ENCODE measurements at regions not wholly inside any gene's neighbourhood (a gene's known extent, or its start where the extent isn't known, plus 50 kb on each side); places are given as distances from the start of the nearest gene placed in this dataset.

DNA sequence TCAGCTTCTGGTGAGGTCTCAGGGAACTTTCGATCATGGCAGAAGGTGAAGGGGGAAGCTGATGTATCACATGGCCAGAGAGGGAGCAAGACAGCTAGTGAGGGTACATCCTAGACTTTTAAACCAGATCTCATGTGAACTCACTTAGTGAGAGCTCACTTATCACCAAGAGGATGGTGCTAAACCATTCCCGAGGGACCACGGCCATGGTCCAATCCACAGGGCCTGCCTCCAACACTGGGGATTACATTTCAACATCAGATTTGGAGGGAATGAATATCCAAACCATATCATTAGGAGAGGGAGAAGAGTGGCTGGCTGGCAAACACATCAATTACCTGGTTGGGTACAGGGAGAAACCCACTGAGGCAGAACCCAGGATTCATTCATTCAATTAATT is 75.7 kb upstream of the HAAO start:
- no peak for DNase-seq (ENCODE audit: low spot score)
- Histone ChIP-seq H3K9me2 (replicated peaks; ENCODE audit: insufficient read depth) (no peaks in the 10 kb centered on the region), H3K79me2 (no peaks in the 10 kb centered on the region), H3K4me3 (no peak overlapping the region), H3K4me1 (ENCODE audit: insufficient read depth) (no peaks in the 10 kb centered on the region), H4K20me1 (ENCODE audit: insufficient read depth, poor library complexity, severe bottlenecking) (no peaks in the 10 kb centered on the region), H3K9me3 (ENCODE audit: low read depth) (peaks cover 3% of the 10 kb centered on the region), H3K36me3 (replicated peaks; ENCODE audit: insufficient read depth, low read depth) (no peaks in the 10 kb centered on the region), H3K27me3 (no peaks in the 10 kb centered on the region), H3K27ac (no peak overlapping the region), H3K4me2 (no peak overlapping the region), H2AFZ (no peak overlapping the region)
- WGBS (ENCODE audit: low lambda C conversion rate, missing lambda C conversion rate) = 96% methylated on average over 3 of the region's 3 CpGs
- TF ChIP-seq EZH2phosphoT487 (IDR thresholded peaks at IDR 0.05; ENCODE audit: low read depth, severe bottlenecking, unreplicated experiment) (no peak), EZH2 (IDR thresholded peaks at IDR 0.05; ENCODE audit: borderline replicate concordance) (no peak)
- TF ChIP-seq, protein P1, sequence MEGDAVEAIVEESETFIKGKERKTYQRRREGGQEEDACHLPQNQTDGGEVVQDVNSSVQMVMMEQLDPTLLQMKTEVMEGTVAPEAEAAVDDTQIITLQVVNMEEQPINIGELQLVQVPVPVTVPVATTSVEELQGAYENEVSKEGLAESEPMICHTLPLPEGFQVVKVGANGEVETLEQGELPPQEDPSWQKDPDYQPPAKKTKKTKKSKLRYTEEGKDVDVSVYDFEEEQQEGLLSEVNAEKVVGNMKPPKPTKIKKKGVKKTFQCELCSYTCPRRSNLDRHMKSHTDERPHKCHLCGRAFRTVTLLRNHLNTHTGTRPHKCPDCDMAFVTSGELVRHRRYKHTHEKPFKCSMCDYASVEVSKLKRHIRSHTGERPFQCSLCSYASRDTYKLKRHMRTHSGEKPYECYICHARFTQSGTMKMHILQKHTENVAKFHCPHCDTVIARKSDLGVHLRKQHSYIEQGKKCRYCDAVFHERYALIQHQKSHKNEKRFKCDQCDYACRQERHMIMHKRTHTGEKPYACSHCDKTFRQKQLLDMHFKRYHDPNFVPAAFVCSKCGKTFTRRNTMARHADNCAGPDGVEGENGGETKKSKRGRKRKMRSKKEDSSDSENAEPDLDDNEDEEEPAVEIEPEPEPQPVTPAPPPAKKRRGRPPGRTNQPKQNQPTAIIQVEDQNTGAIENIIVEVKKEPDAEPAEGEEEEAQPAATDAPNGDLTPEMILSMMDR (IDR thresholded peaks at IDR 0.05; ENCODE audit: poor library complexity) = no peak

DNA sequence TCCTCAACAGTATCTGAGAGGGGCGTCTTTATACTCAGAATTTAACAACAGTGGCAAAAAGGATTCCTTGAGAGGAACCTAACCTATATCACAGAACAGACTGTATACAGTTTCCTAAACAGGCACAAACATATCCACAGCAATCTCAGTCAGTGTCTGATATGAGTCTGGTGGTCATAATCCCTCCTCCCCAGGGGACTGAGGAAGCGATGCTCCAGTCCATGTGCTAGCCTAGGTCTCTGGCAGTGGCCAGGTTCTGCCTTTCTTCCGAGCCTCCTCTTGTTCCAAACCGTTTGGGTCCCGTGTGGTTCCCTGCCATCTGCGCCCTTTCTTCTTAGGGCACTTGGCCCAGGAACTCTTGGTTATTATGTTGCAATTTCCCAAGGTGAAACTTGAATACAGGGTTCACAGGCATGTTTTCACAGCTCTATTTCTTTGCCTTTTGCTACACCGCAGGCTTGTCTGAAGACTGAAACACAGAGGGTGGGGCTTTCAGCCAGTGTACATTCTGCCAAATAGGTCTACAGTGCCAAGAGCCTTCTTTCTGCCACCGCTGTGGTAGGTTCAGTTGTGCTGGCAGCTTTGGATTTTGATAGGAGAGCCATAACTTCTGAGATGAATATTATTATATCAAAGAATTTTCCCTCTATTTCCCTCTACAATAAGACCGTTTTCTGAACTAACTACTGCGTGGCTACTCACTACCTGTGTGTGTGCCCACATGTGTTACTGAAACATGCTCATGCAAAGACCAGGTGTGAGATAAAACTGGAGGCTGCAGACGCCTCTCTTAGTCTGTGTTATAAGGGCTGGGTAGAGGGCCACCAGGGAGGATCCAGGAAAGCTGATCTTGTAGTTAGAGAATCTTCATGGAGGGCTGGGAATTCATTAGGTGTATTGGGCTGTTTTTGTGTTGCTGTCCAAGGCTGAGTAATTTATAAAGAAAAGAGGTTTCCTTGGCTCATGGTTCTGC is 75.0 kb upstream of the HAAO start:
- H3K4me2 ChIP-seq = no peak overlapping the region
- TF ChIP-seq, protein P1 (IDR thresholded peaks at IDR 0.05; ENCODE audit: poor library complexity) = no peak
- TF ChIP-seq EZH2 (IDR thresholded peaks at IDR 0.05; ENCODE audit: borderline replicate concordance) (no peak), EZH2phosphoT487 (IDR thresholded peaks at IDR 0.05; ENCODE audit: low read depth, severe bottlenecking, unreplicated experiment) (no peak)
- H2AFZ ChIP-seq = no peak overlapping the region

DNA sequence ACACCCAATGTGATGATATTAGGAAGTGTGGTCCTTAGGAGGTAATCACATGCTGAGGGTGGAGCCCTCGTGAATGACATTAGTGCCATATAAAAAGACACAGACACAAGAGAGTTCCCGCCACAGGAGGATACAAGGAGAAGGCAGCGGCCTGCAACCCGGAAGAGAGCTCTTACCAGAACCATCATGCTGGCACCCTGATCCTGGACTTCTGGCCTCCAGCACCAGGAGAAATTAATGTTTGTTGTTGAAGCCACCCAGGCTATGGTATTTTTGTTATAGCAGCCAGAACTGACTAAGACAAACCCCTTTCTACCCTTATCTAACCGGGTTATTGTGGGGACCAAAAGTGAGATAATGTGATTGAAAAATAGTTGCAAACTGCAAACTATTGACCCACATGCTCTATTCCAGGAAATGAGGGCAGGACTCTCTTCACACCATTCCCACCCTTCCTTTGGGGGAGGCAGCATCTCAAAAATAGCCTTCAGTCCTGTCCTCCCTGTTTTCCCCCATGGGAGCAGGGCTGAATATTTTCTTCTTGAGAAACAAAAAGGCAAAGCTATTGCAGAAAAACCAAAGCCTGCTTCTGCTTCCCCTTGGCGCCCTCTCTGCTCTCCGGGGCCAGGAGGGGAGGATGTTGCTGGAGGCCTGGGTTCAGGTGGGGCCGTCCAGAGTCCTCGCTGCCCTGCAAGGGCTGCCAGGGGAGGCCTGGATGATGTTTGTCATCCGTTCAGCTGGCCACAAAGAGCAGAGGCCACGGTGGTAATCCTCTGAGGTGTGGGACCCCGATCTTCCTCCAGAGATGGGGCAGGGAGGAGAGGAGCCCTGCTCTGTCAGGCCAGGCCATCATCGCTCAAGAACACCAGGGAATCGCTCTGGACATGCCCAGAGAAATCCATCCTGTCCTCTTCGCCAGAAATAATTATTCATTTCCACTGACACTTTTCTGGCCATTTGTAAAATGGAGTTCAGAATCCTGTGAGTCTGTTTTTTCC is 73.8 kb upstream of the HAAO start:
- TF ChIP-seq EZH2 (IDR thresholded peaks at IDR 0.05; ENCODE audit: borderline replicate concordance) (no peak), EZH2phosphoT487 (IDR thresholded peaks at IDR 0.05; ENCODE audit: low read depth, severe bottlenecking, unreplicated experiment) (no peak)
- TF ChIP-seq, protein P1 (IDR thresholded peaks at IDR 0.05; ENCODE audit: poor library complexity) = no peak
- no peaks in the 10 kb centered on the region for H3K79me2 ChIP-seq
- no peaks in the 10 kb centered on the region for H3K27me3 ChIP-seq
- H3K36me3 ChIP-seq (replicated peaks; ENCODE audit: insufficient read depth, low read depth) = no peaks in the 10 kb centered on the region
- no peak overlapping the region for H2AFZ ChIP-seq
- no peak overlapping the region for H3K27ac ChIP-seq
- WGBS (ENCODE audit: low lambda C conversion rate, missing lambda C conversion rate) = 80% methylated on average over 15 of the region's 15 CpGs
- no peak overlapping the region for H3K4me3 ChIP-seq
- H3K4me1 ChIP-seq (ENCODE audit: insufficient read depth) = no peaks in the 10 kb centered on the region
- peaks cover 3% of the 10 kb centered on the region for H3K9me3 ChIP-seq (ENCODE audit: low read depth)
- no peaks in the 10 kb centered on the region for H3K9me2 ChIP-seq (replicated peaks; ENCODE audit: insufficient read depth)
- H4K20me1 ChIP-seq (ENCODE audit: insufficient read depth, poor library complexity, severe bottlenecking) = no peaks in the 10 kb centered on the region
- no peak overlapping the region for H3K4me2 ChIP-seq
- no peak for DNase-seq (ENCODE audit: low spot score)

More for the DNA sequence above, 75.0 kb upstream of the HAAO start:
- Histone ChIP-seq H4K20me1 (ENCODE audit: insufficient read depth, poor library complexity, severe bottlenecking) (no peaks in the 10 kb centered on the region), H3K4me3 (no peak overlapping the region), H3K79me2 (no peaks in the 10 kb centered on the region), H3K27me3 (no peaks in the 10 kb centered on the region), H3K9me3 (ENCODE audit: low read depth) (peaks cover 3% of the 10 kb centered on the region), H3K4me1 (ENCODE audit: insufficient read depth) (no peaks in the 10 kb centered on the region), H3K27ac (no peak overlapping the region), H3K36me3 (replicated peaks; ENCODE audit: insufficient read depth, low read depth) (no peaks in the 10 kb centered on the region), H3K9me2 (replicated peaks; ENCODE audit: insufficient read depth) (no peaks in the 10 kb centered on the region)
- DNase-seq (ENCODE audit: low spot score) = no peak
- WGBS (ENCODE audit: low lambda C conversion rate, missing lambda C conversion rate) = 92% methylated on average over 11 of the region's 11 CpGs
